ENCODE measurements at regions not wholly inside any gene's neighbourhood (a gene's known extent, or its start where the extent isn't known, plus 50 kb on each side); places are given as distances from the start of the nearest gene placed in this dataset.

- H3K4me1 ChIP-seq (replicated peaks) = no peaks in the 10 kb centered on the region
- intact Hi-C loops (cut with DNase I) = no loop called here
- WGBS = 72% methylated on average over 8 of the region's 8 CpGs
- H3K27ac ChIP-seq = no peak overlapping the region
- H3K27me3 ChIP-seq (replicated peaks; ENCODE audit: insufficient read depth) = peaks cover 1% of the 10 kb centered on the region
- TF ChIP-seq POLR2A (IDR thresholded peaks at IDR 0.05) = no peak
- no peak for TF ChIP-seq POLR2AphosphoS5 (IDR thresholded peaks at IDR 0.05)
- no peak for TF ChIP-seq CTCF (IDR thresholded peaks at IDR 0.05)
- H3K9me3 ChIP-seq = no peaks in the 10 kb centered on the region
- DNase-seq (ENCODE audit: low spot score) = no peak
- no peaks in the 10 kb centered on the region for H3K36me3 ChIP-seq
- no peak overlapping the region for H3K4me3 ChIP-seq
These were observed 182.5 kb upstream of the RGS6 start for GRCh38 chr14:71749613-71750238.

- no peaks in the 10 kb centered on the region for H3K4me1 ChIP-seq (replicated peaks)
- intact Hi-C loops (cut with DNase I) = no loop called here
- H3K27ac ChIP-seq = no peak overlapping the region
- peaks cover 1% of the 10 kb centered on the region for H3K27me3 ChIP-seq (replicated peaks; ENCODE audit: insufficient read depth)
- no peak for TF ChIP-seq POLR2A (IDR thresholded peaks at IDR 0.05)
- TF ChIP-seq CTCF (IDR thresholded peaks at IDR 0.05) = no peak
- no peak for TF ChIP-seq POLR2AphosphoS5 (IDR thresholded peaks at IDR 0.05)
- DNase-seq (ENCODE audit: low spot score) = no peak
- WGBS = 100% methylated on average over 2 of the region's 2 CpGs
- H3K36me3 ChIP-seq = no peaks in the 10 kb centered on the region
- no peak overlapping the region for H3K4me3 ChIP-seq
- H3K9me3 ChIP-seq = no peaks in the 10 kb centered on the region
These were observed 181.0 kb upstream of the RGS6 start for GRCh38 chr14:71751264-71751663.

- no peak for DNase-seq (ENCODE audit: low spot score)
- intact Hi-C loops (cut with DNase I) = loop anchor here (2.0 kb wide), 2 partner anchors 431 to 613 kb away; partner anchors contain the start of gene SIPA1L1
- Histone ChIP-seq H3K36me3 (no peaks in the 10 kb centered on the region), H3K27me3 (replicated peaks; ENCODE audit: insufficient read depth) (peaks cover 1% of the 10 kb centered on the region), H3K9me3 (no peaks in the 10 kb centered on the region), H3K4me3 (no peak overlapping the region), H3K27ac (no peak overlapping the region), H3K4me1 (replicated peaks) (no peaks in the 10 kb centered on the region)
- no peak for TF ChIP-seq POLR2AphosphoS5 (IDR thresholded peaks at IDR 0.05)
- TF ChIP-seq CTCF (IDR thresholded peaks at IDR 0.05) = no peak
- no peak for TF ChIP-seq POLR2A (IDR thresholded peaks at IDR 0.05)
- 96% methylated on average over 23 of the region's 23 CpGs for WGBS
These were observed 180.0 kb upstream of the RGS6 start for GRCh38 chr14:71752111-71752738.

GRCh38 chr14:71753126-71753830 lies 179.0 kb upstream of the RGS6 start:
- TF ChIP-seq POLR2AphosphoS5 (IDR thresholded peaks at IDR 0.05) (no peak), CTCF (IDR thresholded peaks at IDR 0.05) (peak; percentile 68 to 92 (median 86))
- Histone ChIP-seq H3K9me3 (no peaks in the 10 kb centered on the region), H3K4me1 (replicated peaks) (no peaks in the 10 kb centered on the region), H3K27me3 (replicated peaks; ENCODE audit: insufficient read depth) (no peaks in the 10 kb centered on the region), H3K27ac (no peak overlapping the region), H3K36me3 (no peaks in the 10 kb centered on the region), H3K4me3 (no peak overlapping the region)
- intact Hi-C loops (cut with DNase I) = loop anchor here (2.0 kb wide), 2 partner anchors 432 to 614 kb away; partner anchors contain the start of gene SIPA1L1
- 36% methylated on average over 21 of the region's 21 CpGs for WGBS
- peak; percentile 63 for DNase-seq (ENCODE audit: low spot score)

Data from prostate gland (tissue), 2 donors.